GM23338 (cell line): ENCODE measurements at regions not wholly inside any gene's neighbourhood (a gene's known extent, or its start where the extent isn't known, plus 50 kb on each side); places are given as distances from the start of the nearest gene placed in this dataset.

Source experiments
- ATAC-seq: fragments of 200-7000 bp; cut with Tn5 transposase; 3 replicates; pipeline ENCODE4 v1.9.1; 2020
- DNase-seq: peaks from one replicate; pipeline ENCODE4 v3.0.0-alpha.2; 2015; ENCODE audit warnings: low spot score
- H2AFZ ChIP-seq: fragments of 200-600 bp; sonication (generic); 2 replicates; pipeline ENCODE4 v1.8.0; 2016; ENCODE audit warnings: antibody characterized with exemption, mild to moderate bottlenecking, moderate library complexity
- H3F3A ChIP-seq: fragments of 200-600 bp; sonication (generic); replicated peaks from 2 replicates; pipeline ENCODE4 v1.8.0; 2017; ENCODE audit warnings: antibody characterized with exemption, mixed run types, low read depth
- H3K27ac ChIP-seq: fragments of 200-600 bp; sonication (generic); 2 replicates; pipeline ENCODE4 v1.6.1; 2016; ENCODE audit warnings: low read depth
- H3K27me3 ChIP-seq: fragments of 200-600 bp; sonication (generic); 2 replicates; pipeline ENCODE4 v1.8.0; 2016; ENCODE audit warnings: mild to moderate bottlenecking, mixed run types, moderate library complexity; ENCODE audit not compliant: insufficient read depth
- H3K36me3 ChIP-seq: fragments of 200-600 bp; sonication (generic); 2 replicates; pipeline ENCODE4 v1.8.0; 2016; ENCODE audit warnings: mild to moderate bottlenecking; ENCODE audit not compliant: insufficient read depth
- H3K4me1 ChIP-seq: fragments of 200-600 bp; sonication (generic); 2 replicates; pipeline ENCODE4 v1.8.0; 2016; ENCODE audit warnings: mild to moderate bottlenecking, moderate library complexity; ENCODE audit not compliant: insufficient read depth
- H3K4me2 ChIP-seq: fragments of 200-600 bp; sonication (generic); 2 replicates; pipeline ENCODE4 v1.7.1; 2017; ENCODE audit warnings: mixed run types
- H3K4me3 ChIP-seq: fragments of 200-600 bp; sonication (generic); 2 replicates; pipeline ENCODE4 v1.6.1; 2016; ENCODE audit warnings: mixed run types
- H3K79me2 ChIP-seq: fragments of 200-600 bp; sonication (generic); replicated peaks from 2 replicates; pipeline ENCODE4 v1.8.0; 2017; ENCODE audit warnings: mild to moderate bottlenecking; ENCODE audit not compliant: insufficient read depth
- H3K9me2 ChIP-seq: fragments of 200-600 bp; sonication (generic); 2 replicates; pipeline ENCODE4 v1.8.0; 2017; ENCODE audit not compliant: insufficient read depth
- H4K20me1 ChIP-seq: fragments of 200-600 bp; sonication (generic); replicated peaks from 2 replicates; pipeline ENCODE4 v1.8.0; 2017; ENCODE audit warnings: mild to moderate bottlenecking; ENCODE audit not compliant: insufficient read depth
- H3K27ac Mint-ChIP-seq: 2 replicates; pipeline ENCODE4 v1.8.0; 2020; ENCODE audit warnings: inconsistent platforms, mild to moderate bottlenecking, moderate library complexity, mixed read lengths
- H3K27me3 Mint-ChIP-seq: 3 replicates; pipeline ENCODE4 v1.8.0; 2022; ENCODE audit warnings: low read depth, mild to moderate bottlenecking, moderate library complexity, mixed read lengths, inconsistent platforms; ENCODE audit not compliant: insufficient read depth, poor library complexity
- H3K36me3 Mint-ChIP-seq: 3 replicates; pipeline ENCODE4 v1.8.0; 2021; ENCODE audit warnings: low read depth, mild to moderate bottlenecking, inconsistent platforms, moderate library complexity, mixed read lengths
- H3K4me1 Mint-ChIP-seq: 3 replicates; pipeline ENCODE4 v1.8.0; 2020; ENCODE audit warnings: mild to moderate bottlenecking, inconsistent platforms, mixed read lengths
- H3K4me3 Mint-ChIP-seq: 3 replicates; pipeline ENCODE4 v1.8.0; 2021; ENCODE audit warnings: moderate library complexity, mild to moderate bottlenecking, inconsistent platforms, mixed read lengths
- H3K9me3 Mint-ChIP-seq: 3 replicates; pipeline ENCODE4 v1.8.0; 2020; ENCODE audit warnings: moderate library complexity, mild to moderate bottlenecking, inconsistent platforms, mixed read lengths
- CREB1 ChIP-seq: fragments of 250-450 bp; sonication (Bioruptor Pico); IDR thresholded peaks from 2 replicates; pipeline ENCODE4 v1.5.0; 2020; ENCODE audit warnings: low read depth, mild to moderate bottlenecking, moderate library complexity
- EZH2 ChIP-seq: fragments of 200-600 bp; sonication (generic); IDR thresholded peaks from one replicate; pipeline ENCODE4 v1.8.0; 2017; ENCODE audit warnings: antibody characterized with exemption, mild to moderate bottlenecking, low read depth; ENCODE audit not compliant: unreplicated experiment
- EZH2phosphoT487 ChIP-seq: fragments of 200-600 bp; sonication (generic); IDR thresholded peaks from one replicate; pipeline ENCODE4 v1.8.1; 2018; ENCODE audit warnings: antibody characterized with exemption; ENCODE audit not compliant: unreplicated experiment
- JUNB ChIP-seq: IDR thresholded peaks from one replicate; pipeline ENCODE4 v1.6.1; 2016; ENCODE audit warnings: antibody characterized with exemption; ENCODE audit not compliant: unreplicated experiment
- NANOG ChIP-seq: IDR thresholded peaks from 2 replicates; pipeline ENCODE4 v1.6.1; 2016; ENCODE audit warnings: antibody characterized with exemption, borderline replicate concordance
- ZNF114 ChIP-seq: fragments of 250-450 bp; sonication (Bioruptor Pico); IDR thresholded peaks from 2 replicates; pipeline ENCODE4 v1.5.0; 2020; ENCODE audit warnings: mild to moderate bottlenecking, moderate library complexity
- TF ChIP-seq, protein P1 (sequence below): IDR thresholded peaks from one replicate; pipeline ENCODE4 v1.6.1; 2018; ENCODE audit warnings: antibody characterized with exemption; ENCODE audit not compliant: unreplicated experiment
- TF ChIP-seq, protein P2 (sequence below): fragments of 250-450 bp; sonication (Bioruptor Pico); IDR thresholded peaks from 2 replicates; pipeline ENCODE4 v1.5.0; 2020; ENCODE audit warnings: mild to moderate bottlenecking, moderate library complexity

DNA sequence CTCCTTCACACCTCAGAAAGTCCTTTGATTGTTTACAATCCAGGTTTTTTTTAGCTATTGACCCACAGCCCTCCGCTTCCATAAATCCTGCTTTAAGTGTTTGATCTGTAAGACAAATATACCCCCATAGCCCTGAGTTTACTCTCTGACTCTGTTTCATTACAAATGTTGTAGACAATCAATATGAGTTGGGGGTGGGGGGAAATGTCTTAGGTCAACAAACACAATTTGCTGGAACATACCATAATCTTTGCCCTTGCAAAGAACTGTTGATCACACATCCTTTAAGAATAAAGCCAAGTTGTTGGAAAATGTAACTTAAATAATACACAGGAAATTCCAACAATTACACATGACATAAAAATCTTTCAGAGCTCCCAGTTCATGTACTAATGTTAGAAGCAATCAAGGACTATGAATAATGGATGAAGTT lies 301.8 kb upstream of the SEMA6D start:
- Mint-ChIP-seq H3K9me3 (no peaks in the 10 kb centered on the region), H3K27ac (no peak overlapping the region), H3K27me3 (peaks cover 2% of the 10 kb centered on the region), H3K4me3 (no peak overlapping the region), H3K36me3 (no peaks in the 10 kb centered on the region), H3K4me1 (peaks cover 12% of the 10 kb centered on the region)
- H4K20me1 ChIP-seq = no peaks in the 10 kb centered on the region
- no peak for DNase-seq
- H3K27me3 ChIP-seq = no peaks in the 10 kb centered on the region
- H2AFZ ChIP-seq = peak overlapping the region; percentile 61; the same call in 1 of the 2 replicates
- no peaks in the 10 kb centered on the region for H3K79me2 ChIP-seq
- H3K27ac ChIP-seq = no peak overlapping the region
- 0 out of 2 replicates have a peak overlapping the region, but pooled peaks have one; percentile 11 for H3K4me2 ChIP-seq
- no peaks in the 10 kb centered on the region for H3F3A ChIP-seq
- H3K4me1 ChIP-seq = no peaks in the 10 kb centered on the region; the same call in 1 of the 2 replicates
- ATAC-seq = no peak
- TF ChIP-seq EZH2phosphoT487 (no peak), CREB1 (CRISPR knock-in tag) (no peak), JUNB (no peak), ZNF114 (no peak), EZH2 (no peak), NANOG (no peak)
- TF ChIP-seq, protein P1, sequence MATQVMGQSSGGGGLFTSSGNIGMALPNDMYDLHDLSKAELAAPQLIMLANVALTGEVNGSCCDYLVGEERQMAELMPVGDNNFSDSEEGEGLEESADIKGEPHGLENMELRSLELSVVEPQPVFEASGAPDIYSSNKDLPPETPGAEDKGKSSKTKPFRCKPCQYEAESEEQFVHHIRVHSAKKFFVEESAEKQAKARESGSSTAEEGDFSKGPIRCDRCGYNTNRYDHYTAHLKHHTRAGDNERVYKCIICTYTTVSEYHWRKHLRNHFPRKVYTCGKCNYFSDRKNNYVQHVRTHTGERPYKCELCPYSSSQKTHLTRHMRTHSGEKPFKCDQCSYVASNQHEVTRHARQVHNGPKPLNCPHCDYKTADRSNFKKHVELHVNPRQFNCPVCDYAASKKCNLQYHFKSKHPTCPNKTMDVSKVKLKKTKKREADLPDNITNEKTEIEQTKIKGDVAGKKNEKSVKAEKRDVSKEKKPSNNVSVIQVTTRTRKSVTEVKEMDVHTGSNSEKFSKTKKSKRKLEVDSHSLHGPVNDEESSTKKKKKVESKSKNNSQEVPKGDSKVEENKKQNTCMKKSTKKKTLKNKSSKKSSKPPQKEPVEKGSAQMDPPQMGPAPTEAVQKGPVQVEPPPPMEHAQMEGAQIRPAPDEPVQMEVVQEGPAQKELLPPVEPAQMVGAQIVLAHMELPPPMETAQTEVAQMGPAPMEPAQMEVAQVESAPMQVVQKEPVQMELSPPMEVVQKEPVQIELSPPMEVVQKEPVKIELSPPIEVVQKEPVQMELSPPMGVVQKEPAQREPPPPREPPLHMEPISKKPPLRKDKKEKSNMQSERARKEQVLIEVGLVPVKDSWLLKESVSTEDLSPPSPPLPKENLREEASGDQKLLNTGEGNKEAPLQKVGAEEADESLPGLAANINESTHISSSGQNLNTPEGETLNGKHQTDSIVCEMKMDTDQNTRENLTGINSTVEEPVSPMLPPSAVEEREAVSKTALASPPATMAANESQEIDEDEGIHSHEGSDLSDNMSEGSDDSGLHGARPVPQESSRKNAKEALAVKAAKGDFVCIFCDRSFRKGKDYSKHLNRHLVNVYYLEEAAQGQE = no peak
- TF ChIP-seq, protein P2, sequence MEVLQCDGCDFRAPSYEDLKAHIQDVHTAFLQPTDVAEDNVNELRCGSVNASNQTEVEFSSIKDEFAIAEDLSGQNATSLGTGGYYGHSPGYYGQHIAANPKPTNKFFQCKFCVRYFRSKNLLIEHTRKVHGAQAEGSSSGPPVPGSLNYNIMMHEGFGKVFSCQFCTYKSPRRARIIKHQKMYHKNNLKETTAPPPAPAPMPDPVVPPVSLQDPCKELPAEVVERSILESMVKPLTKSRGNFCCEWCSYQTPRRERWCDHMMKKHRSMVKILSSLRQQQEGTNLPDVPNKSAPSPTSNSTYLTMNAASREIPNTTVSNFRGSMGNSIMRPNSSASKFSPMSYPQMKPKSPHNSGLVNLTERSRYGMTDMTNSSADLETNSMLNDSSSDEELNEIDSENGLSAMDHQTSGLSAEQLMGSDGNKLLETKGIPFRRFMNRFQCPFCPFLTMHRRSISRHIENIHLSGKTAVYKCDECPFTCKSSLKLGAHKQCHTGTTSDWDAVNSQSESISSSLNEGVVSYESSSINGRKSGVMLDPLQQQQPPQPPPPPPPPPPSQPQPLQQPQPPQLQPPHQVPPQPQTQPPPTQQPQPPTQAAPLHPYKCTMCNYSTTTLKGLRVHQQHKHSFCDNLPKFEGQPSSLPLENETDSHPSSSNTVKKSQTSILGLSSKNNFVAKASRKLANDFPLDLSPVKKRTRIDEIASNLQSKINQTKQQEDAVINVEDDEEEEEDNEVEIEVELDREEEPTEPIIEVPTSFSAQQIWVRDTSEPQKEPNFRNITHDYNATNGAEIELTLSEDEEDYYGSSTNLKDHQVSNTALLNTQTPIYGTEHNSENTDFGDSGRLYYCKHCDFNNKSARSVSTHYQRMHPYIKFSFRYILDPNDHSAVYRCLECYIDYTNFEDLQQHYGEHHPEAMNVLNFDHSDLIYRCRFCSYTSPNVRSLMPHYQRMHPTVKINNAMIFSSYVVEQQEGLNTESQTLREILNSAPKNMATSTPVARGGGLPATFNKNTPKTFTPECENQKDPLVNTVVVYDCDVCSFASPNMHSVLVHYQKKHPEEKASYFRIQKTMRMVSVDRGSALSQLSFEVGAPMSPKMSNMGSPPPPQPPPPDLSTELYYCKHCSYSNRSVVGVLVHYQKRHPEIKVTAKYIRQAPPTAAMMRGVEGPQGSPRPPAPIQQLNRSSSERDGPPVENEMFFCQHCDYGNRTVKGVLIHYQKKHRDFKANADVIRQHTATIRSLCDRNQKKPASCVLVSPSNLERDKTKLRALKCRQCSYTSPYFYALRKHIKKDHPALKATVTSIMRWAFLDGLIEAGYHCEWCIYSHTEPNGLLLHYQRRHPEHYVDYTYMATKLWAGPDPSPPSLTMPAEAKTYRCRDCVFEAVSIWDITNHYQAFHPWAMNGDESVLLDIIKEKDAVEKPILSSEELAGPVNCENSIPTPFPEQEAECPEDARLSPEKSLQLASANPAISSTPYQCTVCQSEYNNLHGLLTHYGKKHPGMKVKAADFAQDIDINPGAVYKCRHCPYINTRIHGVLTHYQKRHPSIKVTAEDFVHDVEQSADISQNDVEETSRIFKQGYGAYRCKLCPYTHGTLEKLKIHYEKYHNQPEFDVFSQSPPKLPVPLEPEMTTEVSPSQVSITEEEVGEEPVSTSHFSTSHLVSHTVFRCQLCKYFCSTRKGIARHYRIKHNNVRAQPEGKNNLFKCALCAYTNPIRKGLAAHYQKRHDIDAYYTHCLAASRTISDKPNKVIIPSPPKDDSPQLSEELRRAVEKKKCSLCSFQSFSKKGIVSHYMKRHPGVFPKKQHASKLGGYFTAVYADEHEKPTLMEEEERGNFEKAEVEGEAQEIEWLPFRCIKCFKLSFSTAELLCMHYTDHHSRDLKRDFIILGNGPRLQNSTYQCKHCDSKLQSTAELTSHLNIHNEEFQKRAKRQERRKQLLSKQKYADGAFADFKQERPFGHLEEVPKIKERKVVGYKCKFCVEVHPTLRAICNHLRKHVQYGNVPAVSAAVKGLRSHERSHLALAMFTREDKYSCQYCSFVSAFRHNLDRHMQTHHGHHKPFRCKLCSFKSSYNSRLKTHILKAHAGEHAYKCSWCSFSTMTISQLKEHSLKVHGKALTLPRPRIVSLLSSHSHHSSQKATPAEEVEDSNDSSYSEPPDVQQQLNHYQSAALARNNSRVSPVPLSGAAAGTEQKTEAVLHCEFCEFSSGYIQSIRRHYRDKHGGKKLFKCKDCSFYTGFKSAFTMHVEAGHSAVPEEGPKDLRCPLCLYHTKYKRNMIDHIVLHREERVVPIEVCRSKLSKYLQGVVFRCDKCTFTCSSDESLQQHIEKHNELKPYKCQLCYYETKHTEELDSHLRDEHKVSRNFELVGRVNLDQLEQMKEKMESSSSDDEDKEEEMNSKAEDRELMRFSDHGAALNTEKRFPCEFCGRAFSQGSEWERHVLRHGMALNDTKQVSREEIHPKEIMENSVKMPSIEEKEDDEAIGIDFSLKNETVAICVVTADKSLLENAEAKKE (CRISPR knock-in tag) = no peak
- no peaks in the 10 kb centered on the region for H3K9me2 ChIP-seq
- H3K36me3 ChIP-seq = no peaks in the 10 kb centered on the region
- H3K4me3 ChIP-seq = no peak overlapping the region
